GM18909 (cell line): ENCODE measurements at regions not wholly inside any gene's neighbourhood (a gene's known extent, or its start where the extent isn't known, plus 50 kb on each side); places are given as distances from the start of the nearest gene placed in this dataset.
"Not testable (repeated sequence)": the region's sequence is repeated elsewhere in the genome, so short reads cannot be mapped to it uniquely, and the experiment has no call there.

Source experiments
- ATAC-seq: cut with Tn5 transposase; IDR thresholded peaks from one replicate; pipeline ENCODE4 v1.9.1; 2021; ENCODE audit warnings: mild to moderate bottlenecking; ENCODE audit not compliant: unreplicated experiment, poor library complexity

DNA sequence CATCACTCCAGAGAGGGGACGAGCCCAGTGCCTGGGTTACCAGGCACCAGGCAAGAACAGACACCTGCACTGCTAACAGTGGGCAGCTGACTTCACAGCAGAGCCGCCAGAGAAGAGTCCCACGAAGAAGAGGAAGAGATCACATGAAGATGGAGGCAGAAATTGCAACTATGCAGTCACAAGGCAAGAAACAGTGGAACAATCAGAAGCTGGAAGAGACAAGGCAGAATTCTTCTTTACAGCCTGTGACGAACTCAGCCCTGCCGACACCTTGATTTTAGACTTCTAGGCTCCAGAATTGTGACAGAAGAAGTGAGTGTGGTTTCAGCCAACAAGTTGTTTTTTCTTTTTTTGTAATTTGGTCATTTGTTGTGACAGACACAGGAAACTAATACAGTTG, 59.2 kb downstream of the IL12A start:
- no peak for ATAC-seq

GRCh38 chr3:160049038-160049437, 60.4 kb downstream of the IL12A start:
- no peak for ATAC-seq

GRCh38 chr3:160049565-160049964, 60.9 kb downstream of the IL12A start:
- no peak for ATAC-seq

DNA sequence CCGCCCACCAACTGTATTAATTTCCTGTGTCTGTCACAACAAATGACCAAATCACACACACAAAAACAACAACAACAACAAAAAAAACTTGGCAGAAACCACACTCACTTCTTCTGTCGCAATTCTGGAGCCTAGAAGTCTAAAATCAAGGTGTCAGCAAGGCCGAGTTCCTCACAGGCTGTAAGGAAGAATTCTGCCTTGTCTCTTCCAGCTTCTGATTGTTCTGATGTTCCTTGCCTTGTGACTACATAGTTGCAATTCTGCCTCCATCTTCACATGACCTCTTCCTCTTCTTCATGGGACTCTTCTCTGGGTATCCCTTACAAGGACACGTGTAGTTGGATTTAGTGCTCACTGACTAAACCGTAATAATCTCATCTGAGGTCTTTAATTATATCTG, 61.4 kb downstream of the IL12A start:
- ATAC-seq: no peak

DNA sequence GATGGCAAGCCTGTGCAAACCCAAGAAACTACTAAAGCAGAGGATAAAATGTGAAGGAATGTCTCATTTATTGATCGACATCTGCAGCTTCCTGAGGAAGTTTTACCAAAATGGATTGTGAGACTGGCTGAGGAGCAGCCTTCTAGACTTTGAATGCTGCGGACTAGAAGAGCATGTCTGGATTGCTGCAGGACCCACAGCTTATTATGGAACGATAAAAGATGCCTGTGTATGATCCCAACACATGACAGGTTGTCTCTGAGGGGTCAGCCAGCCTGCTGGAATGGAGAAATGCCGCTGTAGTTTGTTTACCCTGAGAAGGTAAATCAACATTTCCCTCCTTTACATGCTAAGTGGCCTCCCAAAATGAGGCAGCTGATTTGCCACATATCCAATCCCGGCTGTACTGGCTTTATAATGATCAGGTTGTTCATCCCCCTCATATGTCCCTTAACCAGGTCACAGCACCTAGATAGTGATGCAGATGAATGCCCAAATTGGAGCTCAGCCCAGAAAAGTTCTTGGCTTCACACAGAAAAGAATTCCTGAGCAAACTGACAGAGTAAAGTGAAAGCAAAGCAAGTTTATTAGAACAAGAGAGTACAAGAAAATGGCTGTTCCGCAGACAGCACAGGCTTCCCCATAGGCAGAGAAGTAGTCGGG, 63.9 kb downstream of the IL12A start:
- no peak for ATAC-seq

DNA sequence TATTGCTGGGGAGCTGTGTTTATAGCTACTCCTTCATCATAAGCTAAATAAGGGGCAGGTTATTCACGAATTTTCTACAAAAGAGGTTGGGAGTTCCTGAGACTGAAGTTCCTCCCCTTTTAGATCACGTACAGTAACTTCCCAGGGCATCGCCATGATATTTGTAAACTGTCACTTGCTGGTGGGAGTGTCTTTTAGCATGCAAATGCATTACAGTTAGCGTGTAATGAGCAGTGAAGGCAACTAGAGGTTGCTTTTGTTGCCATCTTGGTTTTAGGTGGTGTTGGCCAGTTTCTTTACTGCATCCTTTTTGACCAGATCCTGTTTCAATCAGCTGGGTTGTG, 64.4 kb downstream of the IL12A start:
- no peak for ATAC-seq

GRCh38 chr3:160054862-160055261, 66.2 kb downstream of the IL12A start:
- not testable (repeated sequence) for ATAC-seq

- ATAC-seq: no peak
Observed at GRCh38 chr3:160055659-160056058, 67.0 kb downstream of the IL12A start.

- ATAC-seq: no peak
Observed at GRCh38 chr3:160057331-160057730, 68.7 kb downstream of the IL12A start.

DNA sequence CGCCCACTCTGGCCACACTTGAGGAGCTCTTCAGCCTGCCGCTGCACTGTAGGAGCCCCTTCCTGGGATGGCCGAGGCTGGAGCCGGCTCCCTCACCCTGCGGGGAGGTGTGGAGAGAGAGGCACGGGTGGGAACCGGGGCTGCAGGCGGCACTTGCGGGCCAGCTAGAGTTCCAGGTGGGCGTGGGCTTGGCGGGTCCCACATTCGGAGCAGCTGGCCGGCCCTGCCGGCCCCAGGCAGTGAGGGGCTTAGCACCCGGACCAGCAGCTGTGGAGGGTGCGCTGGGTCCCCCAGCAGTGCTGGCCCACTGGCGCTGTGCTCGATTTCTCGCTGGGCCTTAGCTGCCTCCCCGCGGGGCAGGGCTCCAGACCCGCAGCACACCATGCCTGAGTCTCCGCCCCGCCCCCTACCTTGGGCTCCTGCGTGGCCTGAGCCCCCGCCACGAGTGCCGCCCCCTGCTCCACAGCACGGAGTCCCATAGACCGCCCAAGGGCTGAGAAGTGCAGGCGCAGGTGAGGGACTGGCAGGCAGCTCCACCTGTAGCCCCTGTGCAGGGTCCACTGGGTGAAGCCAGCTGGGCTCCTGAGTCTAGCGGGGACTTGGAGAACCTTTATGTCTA, 71.9 kb downstream of the IL12A start:
- no peak for ATAC-seq

GRCh38 chr3:160061525-160061924, 72.9 kb downstream of the IL12A start:
- ATAC-seq: no peak

GRCh38 chr3:160065282-160065681, 76.6 kb downstream of the IL12A start:
- ATAC-seq: no peak

- no peak for ATAC-seq
Observed at GRCh38 chr3:160065786-160066185, 77.2 kb downstream of the IL12A start.

GRCh38 chr3:160069986-160070385, 81.4 kb downstream of the IL12A start:
- ATAC-seq: no peak

DNA sequence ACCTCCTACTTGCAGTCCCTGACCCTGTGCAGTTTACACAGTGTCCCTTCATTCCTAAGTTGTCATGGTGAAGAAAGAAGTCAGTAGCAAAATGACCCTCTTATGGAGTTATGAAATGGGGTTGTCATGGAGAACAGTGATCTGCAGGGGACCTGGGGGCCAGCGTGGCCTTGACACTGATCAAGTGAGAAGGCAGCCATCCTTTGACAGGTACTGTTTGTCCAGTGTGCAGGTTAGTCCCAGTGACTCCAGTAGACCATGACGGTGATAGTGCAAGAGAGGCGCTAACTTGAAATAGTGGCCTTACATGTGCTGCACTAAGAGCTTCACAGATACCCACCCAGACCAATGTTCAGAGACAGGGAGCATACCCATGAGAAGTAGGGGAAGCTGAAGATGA, 87.9 kb downstream of the IL12A start:
- ATAC-seq: no peak

DNA sequence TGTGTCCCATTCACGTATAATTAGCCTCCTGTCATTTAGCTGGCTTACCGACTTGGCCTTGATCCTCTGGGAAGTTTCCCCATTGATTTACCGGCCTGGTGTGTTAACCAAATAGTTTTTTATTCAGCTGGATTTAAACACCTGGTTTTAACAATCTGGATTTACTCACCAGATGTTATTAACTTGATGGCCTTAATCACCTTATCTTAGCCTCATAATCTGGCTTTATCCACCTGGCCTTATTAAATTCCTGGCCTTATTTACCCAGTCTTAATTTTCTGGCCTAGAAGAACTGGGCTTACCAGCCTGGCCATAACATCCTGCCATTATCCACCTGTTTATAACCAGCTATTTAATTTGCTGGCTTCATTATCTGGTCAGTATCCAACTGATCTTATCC, 89.9 kb downstream of the IL12A start:
- no peak for ATAC-seq

DNA sequence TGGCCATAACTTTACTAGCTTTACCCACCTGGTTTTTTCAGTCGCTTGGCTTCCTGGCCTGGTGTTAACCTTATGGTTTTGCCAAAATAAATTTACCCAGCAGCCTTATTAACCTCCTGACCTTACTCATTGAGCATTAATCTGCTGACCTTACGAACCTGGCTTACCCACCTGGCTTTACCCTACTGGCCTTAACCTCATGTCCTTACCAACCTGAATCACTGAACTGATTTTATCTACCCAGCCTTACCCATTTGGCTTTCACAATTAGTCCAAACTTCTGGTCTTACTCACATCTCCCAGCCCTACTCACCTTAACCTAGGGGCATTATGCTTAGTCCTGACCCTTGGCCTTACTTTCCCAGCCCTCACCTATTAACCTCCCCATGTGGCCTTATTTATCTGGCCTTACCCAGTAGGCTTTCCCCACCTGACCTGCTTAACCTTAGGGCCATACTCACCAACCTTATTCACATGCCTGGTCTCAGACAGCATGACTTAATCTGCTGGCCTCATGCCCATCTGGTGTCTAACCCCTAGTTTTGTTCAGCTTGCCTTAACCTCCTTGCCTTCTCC, 93.4 kb downstream of the IL12A start:
- no peak for ATAC-seq

GRCh38 chr3:160084998-160085397, 96.4 kb downstream of the IL12A start:
- ATAC-seq: no peak

GRCh38 chr3:160088492-160089137, 100.0 kb downstream of the IL12A start:
- ATAC-seq: no peak

- no peak for ATAC-seq
Observed at GRCh38 chr3:160090653-160091052, 102.0 kb downstream of the IL12A start.

DNA sequence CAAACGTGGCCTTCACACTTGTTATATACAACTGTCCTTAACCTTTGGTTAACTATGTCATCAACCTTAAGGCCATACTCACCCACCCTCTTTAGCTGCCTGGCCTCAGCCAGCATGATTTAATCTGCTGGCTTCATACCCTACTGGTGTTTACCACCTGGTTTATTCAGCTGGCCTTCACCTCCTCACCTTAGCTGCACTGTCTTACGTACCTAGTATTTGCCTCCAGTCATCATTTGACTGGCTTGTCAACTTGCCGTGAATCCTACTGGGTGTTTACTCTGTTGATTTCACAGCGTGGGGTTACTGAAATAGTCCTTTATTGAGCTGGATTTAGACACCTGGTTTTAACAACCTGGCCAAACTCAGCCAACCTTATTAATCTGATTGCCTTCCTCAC, 102.8 kb downstream of the IL12A start:
- ATAC-seq: no peak

GRCh38 chr3:160092760-160093159, 104.1 kb downstream of the IL12A start:
- ATAC-seq: no peak
